ENCODE measurements at regions not wholly inside any gene's neighbourhood (a gene's known extent, or its start where the extent isn't known, plus 50 kb on each side); places are given as distances from the start of the nearest gene placed in this dataset.

- H4K91ac ChIP-seq (ENCODE audit: insufficient read depth, low read depth, low read length), result no peak overlapping the region
- no peak overlapping the region for H2BK15ac ChIP-seq (ENCODE audit: low read depth, low read length)
- no peaks in the 10 kb centered on the region for H3K36me3 ChIP-seq (ENCODE audit: control insufficient read depth, insufficient read depth, low read length)
- no CpG with 5 or more reads among the region's 1 CpG for WGBS, 2 experiments (ENCODE audit: extremely low coverage in 2 of 2, insufficient read length in 1 of 2)
- H4K5ac ChIP-seq (ENCODE audit: low read depth, low read length), result no peak overlapping the region
- H3K27me3 ChIP-seq (ENCODE audit: control insufficient read depth, insufficient read depth, low read length), result no peaks in the 10 kb centered on the region
- ATAC-seq (ENCODE audit: low read depth), result no peak
- H3K9me3 ChIP-seq (ENCODE audit: control insufficient read depth, insufficient read depth, low read length), result no peaks in the 10 kb centered on the region
- H2AFZ ChIP-seq (replicated peaks; ENCODE audit: low read length, poor library complexity), result no peak overlapping the region
- no peak overlapping the region for H2BK5ac ChIP-seq (ENCODE audit: low read depth, low read length, poor library complexity, severe bottlenecking)
- H2BK120ac ChIP-seq (ENCODE audit: low read depth, low read length), result no peak overlapping the region
- no peak overlapping the region for H2AK5ac ChIP-seq (ENCODE audit: low read depth, low read length)
- dilution Hi-C loops (cut with HindIII; ENCODE audit: low sequenced_read_pairs, unreplicated experiment), result no loop called here
- H3K18ac ChIP-seq (ENCODE audit: low read depth, low read length), result no peak overlapping the region
- H3K4ac ChIP-seq (ENCODE audit: low read depth, low read length), result no peak overlapping the region
- TF ChIP-seq NFE2L2 (IDR thresholded peaks at IDR 0.05; ENCODE audit: low read depth, low read length) (no peak), MAZ (IDR thresholded peaks at IDR 0.05; ENCODE audit: borderline replicate concordance, low read depth, low read length) (no peak), RAD21 (IDR thresholded peaks at IDR 0.05; ENCODE audit: low read length) (no peak), RCOR1 (IDR thresholded peaks at IDR 0.05; ENCODE audit: insufficient replicate concordance, low read length) (no peak), CTCF (conservative IDR thresholded peaks at IDR 0.05; ENCODE audit: low read depth, low read length) (no peak), USF2 (IDR thresholded peaks at IDR 0.05; ENCODE audit: low read depth, low read length) (no peak), CHD1 (IDR thresholded peaks at IDR 0.05; ENCODE audit: low read depth, low read length) (no peak), SMC3 (IDR thresholded peaks at IDR 0.05; ENCODE audit: low read depth, low read length) (no peak), ELK1 (IDR thresholded peaks at IDR 0.05; ENCODE audit: borderline replicate concordance, low read depth, low read length) (no peak), BHLHE40 (IDR thresholded peaks at IDR 0.05; ENCODE audit: low read depth, low read length) (no peak), POLR2A (IDR thresholded peaks at IDR 0.05; ENCODE audit: low read depth, low read length) (no peak), CEBPB (IDR thresholded peaks at IDR 0.05; ENCODE audit: low read depth, low read length) (no peak), MXI1 (IDR thresholded peaks at IDR 0.05; ENCODE audit: borderline replicate concordance, low read depth, low read length) (no peak), FOS (IDR thresholded peaks at IDR 0.05; ENCODE audit: low read depth, low read length) (no peak), RFX5 (IDR thresholded peaks at IDR 0.05; ENCODE audit: low read depth, low read length) (no peak), MAFK (IDR thresholded peaks at IDR 0.05; ENCODE audit: low read depth, low read length) (no peak)
- intact Hi-C loops (cut with micrococcal nuclease), result no loop called here
- no peak overlapping the region for H3K56ac ChIP-seq (ENCODE audit: extremely low read depth, insufficient read depth, low read length)
- no peak overlapping the region for H3K23ac ChIP-seq (ENCODE audit: low read depth, low read length)
- no peak overlapping the region for H3K14ac ChIP-seq (replicated peaks; ENCODE audit: low read depth, low read length)
- ChIA-PET CTCF (no interaction called here), POLR2A (ENCODE audit: unreplicated experiment) (no interaction called here)
- H3K4me3 ChIP-seq (ENCODE audit: insufficient read depth, low read depth, low read length), result no peak overlapping the region
- BruUV-seq (replicated peaks), result no TSS peak
- H4K20me1 ChIP-seq (ENCODE audit: insufficient read depth, low read length), result no peaks in the 10 kb centered on the region
- H3K4me2 ChIP-seq (ENCODE audit: low read depth, low read length), result no peak overlapping the region
- no peaks in the 10 kb centered on the region for H3K4me1 ChIP-seq (ENCODE audit: control insufficient read depth, insufficient read depth, low read length)
- H3K9me1 ChIP-seq (ENCODE audit: insufficient read depth, low read length), result no peaks in the 10 kb centered on the region
- H3K9ac ChIP-seq (ENCODE audit: low read depth, low read length), result no peak overlapping the region
- no peak overlapping the region for H2AK9ac ChIP-seq (replicated peaks; ENCODE audit: low read depth, low read length, poor library complexity)
- no peaks in the 10 kb centered on the region for H3K79me1 ChIP-seq (ENCODE audit: low read depth in 1 of 2, low read length in 2 of 2)
- no peak overlapping the region for H3K27ac ChIP-seq (ENCODE audit: insufficient read depth, low read length)
- DNase-seq, result no peak
- no peak overlapping the region for H4K8ac ChIP-seq (ENCODE audit: low read depth in 2 of 2, low read length in 2 of 2)
- H2BK20ac ChIP-seq (ENCODE audit: low read depth, low read length), result no peak overlapping the region
- in situ Hi-C loops (cut with MboI; ENCODE audit: low sequenced_read_pairs), result no loop called here
Observed at GRCh38 chr5:63233361-63233760, 654.7 kb downstream of the LRRC70 start.

Data from IMR-90 (cell line).